Activated effector memory CD4-positive, alpha-beta T cell treated with Interleukin-2 at 50 U/mL for 16 hours (primary cell): ENCODE measurements at regions not wholly inside any gene's neighbourhood (a gene's known extent, or its start where the extent isn't known, plus 50 kb on each side); places are given as distances from the start of the nearest gene placed in this dataset.

ENCODE experiments used
- DNase-seq: peaks from one replicate; pipeline ENCODE4 v3.0.0-alpha.2; 2020

- DNase-seq = no peak
Observed at GRCh38 chr5:8332666-8333445, 463.9 kb downstream of the MTRR start.

- DNase-seq = no peak
Observed at GRCh38 chr5:8333485-8333884, 464.5 kb downstream of the MTRR start.

DNA sequence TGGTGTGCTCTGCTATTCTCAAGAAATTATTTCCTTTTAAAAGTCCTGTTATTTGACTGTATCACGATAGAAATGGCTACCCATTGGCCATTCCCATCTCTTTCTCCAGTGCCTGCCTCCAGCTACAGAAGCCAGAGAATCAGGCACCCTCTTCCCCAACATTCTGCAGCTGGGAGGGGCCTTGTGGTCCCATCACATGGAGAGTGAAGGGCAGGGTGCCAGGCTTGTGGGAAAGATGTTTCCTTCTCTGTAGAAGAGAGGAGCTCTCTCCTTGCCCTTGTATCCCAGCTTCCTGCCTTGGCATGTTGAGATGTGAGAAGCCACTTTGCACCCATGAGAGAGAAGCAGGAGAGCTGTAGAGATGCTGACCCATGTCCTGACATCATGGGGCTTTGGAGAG is 465.0 kb downstream of the MTRR start:
- DNase-seq = no peak

GRCh38 chr5:8340261-8340660 is 471.3 kb downstream of the MTRR start:
- no peak for DNase-seq

DNA sequence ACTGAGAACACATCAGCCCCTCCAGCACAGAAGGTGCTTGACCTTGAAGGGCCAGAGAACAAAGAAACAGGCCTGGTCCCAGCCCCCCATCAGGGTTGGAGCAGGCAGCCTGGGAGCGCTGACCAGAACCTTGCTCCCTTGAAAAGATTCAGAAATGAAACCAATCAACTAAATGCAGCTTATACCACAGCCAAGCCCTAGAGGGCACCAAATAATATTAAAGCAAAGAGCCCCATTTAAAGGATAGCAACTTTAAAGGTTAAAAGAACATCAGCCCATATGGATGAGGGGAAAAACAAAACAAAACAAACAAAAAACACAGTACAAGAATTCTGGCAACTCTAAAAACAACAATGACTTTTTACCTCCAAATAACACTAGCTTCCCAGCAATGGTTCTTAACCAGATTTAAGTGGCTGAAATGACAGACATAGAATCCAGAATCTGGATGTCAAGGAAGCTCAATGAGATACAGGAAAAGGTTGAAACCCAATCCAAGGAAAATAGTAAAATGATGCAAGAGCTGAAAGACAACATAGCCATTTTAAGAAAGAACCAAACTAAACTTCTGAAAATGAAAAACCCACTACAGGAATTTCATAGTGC is 471.9 kb downstream of the MTRR start:
- no peak for DNase-seq

DNA sequence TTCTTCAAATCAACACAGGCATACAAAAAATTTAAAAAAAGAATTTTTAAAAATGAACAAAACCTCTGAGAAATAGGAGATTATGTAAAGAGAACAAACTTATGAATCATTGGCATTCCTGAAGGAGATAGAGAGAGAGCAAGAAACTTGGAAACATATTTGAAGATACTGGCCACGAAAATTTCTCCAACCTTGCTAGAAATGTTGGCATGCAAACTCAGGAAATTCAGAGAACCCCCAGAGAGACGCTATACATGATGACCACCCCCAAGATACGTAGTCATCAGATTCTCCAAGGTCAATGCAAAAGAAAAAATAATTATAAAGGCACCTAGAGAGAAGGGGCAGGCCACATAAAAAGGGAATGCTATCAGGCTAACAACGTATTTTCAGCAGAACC is 472.5 kb downstream of the MTRR start:
- no peak for DNase-seq

DNA sequence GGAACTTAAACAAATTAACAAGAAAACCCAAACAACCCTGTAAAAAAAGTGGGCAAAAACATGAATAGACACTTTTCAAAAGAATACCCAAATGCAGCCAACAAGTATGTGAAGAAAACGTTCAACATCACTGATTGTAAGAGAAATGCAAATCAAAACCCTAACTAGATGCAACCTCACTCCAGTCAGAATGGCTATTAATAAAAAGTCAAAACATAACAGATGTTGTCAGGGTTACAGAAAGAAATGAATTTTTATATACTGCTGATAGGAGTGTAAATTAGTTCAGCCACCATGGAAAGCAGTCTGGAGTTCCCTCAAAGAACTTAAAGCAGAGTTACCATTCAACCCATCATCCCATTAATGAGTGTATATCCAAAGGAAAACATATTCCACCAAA is 479.0 kb downstream of the MTRR start:
- DNase-seq = no peak

GRCh38 chr5:8349855-8350254 is 480.9 kb downstream of the MTRR start:
- DNase-seq = no peak

- no peak for DNase-seq
Observed at GRCh38 chr5:8350644-8351339, 481.8 kb downstream of the MTRR start.

GRCh38 chr5:8355981-8356380 is 487.0 kb downstream of the MTRR start:
- DNase-seq = no peak

- no peak for DNase-seq
Observed at GRCh38 chr5:8360012-8360411, 491.1 kb downstream of the MTRR start.

DNA sequence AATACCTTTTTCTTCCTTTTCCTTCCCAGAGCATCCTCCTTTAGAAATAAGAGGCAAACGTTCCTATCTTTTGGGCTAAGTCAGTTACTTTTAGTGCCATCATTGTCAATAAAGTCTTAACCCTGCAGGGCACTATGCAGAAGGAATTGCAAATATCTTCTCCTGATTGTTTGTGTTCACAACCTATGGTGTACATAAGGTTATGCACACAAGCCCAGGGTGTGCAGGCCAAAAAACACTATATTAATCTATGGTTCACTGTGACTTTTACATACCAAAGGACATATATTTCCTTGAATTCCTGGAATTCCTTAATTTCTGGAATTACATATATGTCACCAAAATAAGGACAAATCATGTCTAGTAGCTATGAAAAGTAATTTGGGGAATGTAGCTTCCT is 493.5 kb downstream of the MTRR start:
- no peak for DNase-seq

GRCh38 chr5:8363138-8363537 is 494.2 kb downstream of the MTRR start:
- DNase-seq = no peak

GRCh38 chr5:8366266-8366665 is 497.3 kb downstream of the MTRR start:
- no peak for DNase-seq

GRCh38 chr5:8376478-8376877 is 507.5 kb downstream of the MTRR start:
- no peak for DNase-seq

- DNase-seq = no peak
Observed at GRCh38 chr5:8381972-8382371, 513.0 kb downstream of the MTRR start.

DNA sequence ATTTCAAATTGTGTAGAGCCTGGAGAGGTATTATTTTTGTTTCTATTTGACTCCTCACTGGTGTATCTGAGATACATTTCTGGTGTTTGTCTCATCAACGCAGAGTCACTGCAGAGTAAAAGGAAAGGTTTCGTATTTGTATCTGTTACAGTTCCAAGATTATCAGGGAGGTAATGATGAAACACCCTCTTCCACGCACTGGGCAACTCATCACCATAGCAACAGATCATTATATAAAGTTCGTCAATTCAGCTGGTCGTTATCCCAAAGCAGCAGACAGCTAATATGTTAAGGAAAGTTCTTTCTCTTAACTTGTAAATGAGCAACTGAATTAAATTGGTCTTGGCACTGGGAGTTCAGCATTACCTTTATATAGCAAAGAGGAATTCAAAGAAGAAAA is 513.5 kb downstream of the MTRR start:
- no peak for DNase-seq

DNA sequence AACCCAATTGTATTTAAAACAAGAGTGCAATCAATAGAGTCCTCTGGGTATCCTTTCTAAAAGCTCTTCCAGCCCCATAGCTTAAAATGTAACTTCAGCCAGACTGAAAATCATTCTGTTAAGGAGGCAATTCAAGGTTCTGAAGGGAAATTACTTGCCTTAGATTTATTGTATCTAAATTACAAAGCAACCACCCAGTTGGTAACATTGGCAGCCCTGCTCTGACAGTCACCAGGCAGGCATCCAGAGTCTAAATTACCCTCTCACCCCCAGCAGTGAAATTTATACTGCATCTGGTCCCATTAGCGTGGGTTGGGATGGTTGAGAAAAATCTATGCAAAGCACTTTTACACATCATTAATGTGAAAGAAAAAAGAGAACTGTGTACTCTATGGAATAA is 514.7 kb downstream of the MTRR start:
- DNase-seq = no peak

- DNase-seq = no peak
Observed at GRCh38 chr5:8386719-8387288, 517.9 kb downstream of the MTRR start.

DNA sequence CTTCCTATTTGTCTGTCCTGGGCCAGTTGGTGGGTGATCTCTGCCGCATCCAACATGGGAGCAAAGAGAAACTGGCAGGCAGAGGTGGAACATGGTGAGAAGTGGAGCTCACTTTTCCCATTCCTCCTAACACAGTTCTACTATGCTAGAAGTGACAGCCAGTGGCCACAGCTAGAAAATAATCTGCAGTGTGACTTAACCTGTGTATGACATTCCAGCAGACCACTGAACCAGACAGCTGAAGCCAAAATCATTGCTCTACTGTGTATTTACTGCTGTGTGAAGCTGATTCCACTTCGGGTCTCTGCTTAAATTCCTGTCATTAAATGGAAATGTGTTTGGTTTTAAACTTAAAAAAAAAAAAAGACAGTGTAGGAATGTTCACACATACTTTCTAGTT is 523.0 kb downstream of the MTRR start:
- DNase-seq = no peak

DNA sequence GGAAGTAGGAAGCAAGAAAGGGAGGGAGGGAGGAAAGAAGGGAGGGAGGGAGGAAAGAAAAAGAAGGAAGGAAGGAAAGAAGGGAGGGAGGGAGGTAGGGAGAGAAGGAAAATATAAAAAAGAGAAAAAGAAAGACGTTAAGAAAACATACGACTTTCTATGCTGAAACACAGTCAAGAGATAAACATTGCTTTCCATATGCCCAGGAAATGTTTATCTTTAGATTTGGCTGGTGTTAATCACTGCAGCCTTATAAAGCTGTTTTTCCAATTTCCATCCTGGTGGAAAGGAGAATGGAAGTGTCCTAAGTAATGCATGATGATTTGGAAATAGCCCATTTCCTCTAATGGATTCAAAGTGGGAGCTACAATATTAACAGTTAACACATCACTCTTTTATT is 524.3 kb downstream of the MTRR start:
- DNase-seq = no peak

GRCh38 chr5:8394965-8395364 is 526.0 kb downstream of the MTRR start:
- no peak for DNase-seq

DNA sequence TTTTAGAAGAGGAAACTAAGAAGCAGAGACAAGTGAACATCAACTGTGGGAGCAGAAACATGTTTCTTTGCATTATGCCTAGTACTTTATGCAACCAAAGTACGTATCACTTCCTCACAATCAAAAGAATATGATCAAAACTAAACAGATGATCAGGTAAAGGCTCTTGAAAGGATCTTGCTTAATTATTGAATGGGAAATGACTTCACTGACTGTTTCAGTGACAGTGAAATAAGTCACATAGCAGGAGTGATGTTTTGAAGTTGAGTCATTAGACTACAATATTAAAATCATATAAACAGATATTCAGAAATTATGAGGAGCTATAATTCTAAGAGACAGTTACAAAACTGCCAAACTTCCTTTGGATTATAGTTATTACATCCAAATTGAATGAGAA is 527.3 kb downstream of the MTRR start:
- no peak for DNase-seq

DNA sequence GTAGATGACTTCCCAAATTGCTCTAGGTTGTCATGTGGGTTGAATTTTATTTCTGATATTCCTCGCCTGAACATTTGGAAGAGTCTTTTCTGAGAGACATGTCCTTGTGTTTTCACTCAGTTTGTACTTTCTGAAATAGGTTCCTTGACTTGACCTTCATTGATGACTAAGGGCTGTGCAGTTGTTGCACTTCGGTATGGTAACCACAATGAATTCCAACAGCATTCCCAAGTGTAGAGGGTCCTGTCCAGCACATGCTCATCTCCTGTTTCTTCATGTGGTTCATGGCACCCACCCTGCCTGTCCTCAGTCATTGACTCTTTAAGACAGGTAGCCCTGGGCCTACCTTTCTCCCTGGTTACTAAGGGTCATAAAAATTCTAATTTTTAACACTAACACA is 527.8 kb downstream of the MTRR start:
- DNase-seq = no peak
